HUES64 (cell line): ENCODE measurements at regions not wholly inside any gene's neighbourhood (a gene's known extent, or its start where the extent isn't known, plus 50 kb on each side); places are given as distances from the start of the nearest gene placed in this dataset.

Source experiments
- H3K27ac ChIP-seq: 2 replicates; pipeline ENCODE4 v1.7.0; 2013; ENCODE audit warnings: low read depth, low read length, inconsistent platforms
- H3K27me3 ChIP-seq: 2 replicates; pipeline ENCODE4 v1.6.1; 2013; ENCODE audit warnings: mild to moderate bottlenecking, low read length; ENCODE audit not compliant: insufficient read depth
- H3K36me3 ChIP-seq: 2 replicates; pipeline ENCODE4 v1.6.1; 2013; ENCODE audit warnings: mild to moderate bottlenecking, low read length; ENCODE audit not compliant: insufficient read depth
- H3K4me1 ChIP-seq: 2 replicates; pipeline ENCODE4 v1.6.1; 2013; ENCODE audit warnings: mild to moderate bottlenecking, low read length, moderate library complexity; ENCODE audit not compliant: insufficient read depth
- H3K4me3 ChIP-seq: 2 replicates; pipeline ENCODE4 v1.5.1; 2013; ENCODE audit warnings: mild to moderate bottlenecking, low read length, moderate library complexity
- H3K9ac ChIP-seq: 2 replicates; pipeline ENCODE4 v1.6.1; 2013; ENCODE audit warnings: mild to moderate bottlenecking, low read depth, low read length
- H3K9me3 ChIP-seq: 2 replicates; pipeline ENCODE4 v1.6.1; 2013; ENCODE audit warnings: low read depth, low read length; ENCODE audit not compliant: insufficient read depth
- WGBS: fragments of 150-250, 120-280 bp; methylation state at CpG from one replicate; pipeline ENCODE4 v1.1.7; 2013; ENCODE audit warnings: missing lambda C conversion rate; 5-methylcytosine and 5-hydroxymethylcytosine counted together

- no peaks in the 10 kb centered on the region for H3K9me3 ChIP-seq
- no peak overlapping the region for H3K9ac ChIP-seq
- H3K4me1 ChIP-seq: no peaks in the 10 kb centered on the region
- H3K36me3 ChIP-seq: no peaks in the 10 kb centered on the region
- no peak overlapping the region for H3K27ac ChIP-seq
- no peak overlapping the region for H3K4me3 ChIP-seq
- 57% methylated on average over 1 of the region's 2 CpGs for WGBS
- no peaks in the 10 kb centered on the region for H3K27me3 ChIP-seq
These were observed 317.5 kb upstream of the TENM4 start for GRCh38 chr11:79758325-79758724.

- no peaks in the 10 kb centered on the region for H3K27me3 ChIP-seq
- WGBS: no CpG with 5 or more reads among the region's 1 CpG
- H3K9ac ChIP-seq: no peak overlapping the region
These were observed 306.6 kb upstream of the TENM4 start for GRCh38 chr11:79747406-79747805.

GRCh38 chr11:79744941-79745340, 304.1 kb upstream of the TENM4 start:
- Histone ChIP-seq H3K4me1 (no peaks in the 10 kb centered on the region), H3K9ac (no peak overlapping the region), H3K9me3 (no peaks in the 10 kb centered on the region), H3K27ac (no peak overlapping the region), H3K27me3 (no peaks in the 10 kb centered on the region), H3K4me3 (no peak overlapping the region), H3K36me3 (no peaks in the 10 kb centered on the region)

More at GRCh38 chr11:79747406-79747805, 306.6 kb upstream of the TENM4 start:
- Histone ChIP-seq H3K36me3 (no peaks in the 10 kb centered on the region), H3K9me3 (no peaks in the 10 kb centered on the region), H3K4me1 (no peaks in the 10 kb centered on the region), H3K4me3 (no peak overlapping the region), H3K27ac (no peak overlapping the region)

- H3K36me3 ChIP-seq: no peaks in the 10 kb centered on the region
- H3K4me3 ChIP-seq: no peak overlapping the region
- H3K27ac ChIP-seq: no peak overlapping the region
- no peak overlapping the region for H3K9ac ChIP-seq
- no peaks in the 10 kb centered on the region; the same call in 1 of the 2 replicates for H3K27me3 ChIP-seq
- WGBS: 95% methylated on average over 2 of the region's 2 CpGs
- no peaks in the 10 kb centered on the region for H3K4me1 ChIP-seq
- no peaks in the 10 kb centered on the region for H3K9me3 ChIP-seq
These were observed 301.3 kb upstream of the TENM4 start for GRCh38 chr11:79742176-79742575.

- H3K9ac ChIP-seq: no peak overlapping the region
- 88% methylated on average over 5 of the region's 5 CpGs for WGBS
- H3K9me3 ChIP-seq: no peaks in the 10 kb centered on the region
- H3K4me1 ChIP-seq: no peaks in the 10 kb centered on the region
- no peak overlapping the region for H3K4me3 ChIP-seq
- no peak overlapping the region for H3K27ac ChIP-seq
- no peaks in the 10 kb centered on the region; the same call in 1 of the 2 replicates for H3K27me3 ChIP-seq
- no peaks in the 10 kb centered on the region for H3K36me3 ChIP-seq
These were observed 298.8 kb upstream of the TENM4 start for GRCh38 chr11:79739591-79739990.

- Histone ChIP-seq H3K4me3 (no peak overlapping the region), H3K27me3 (no peaks in the 10 kb centered on the region), H3K4me1 (no peaks in the 10 kb centered on the region), H3K9me3 (no peaks in the 10 kb centered on the region), H3K27ac (no peak overlapping the region), H3K36me3 (no peaks in the 10 kb centered on the region), H3K9ac (no peak overlapping the region)
- WGBS: 91% methylated on average over 7 of the region's 7 CpGs
These were observed 286.4 kb upstream of the TENM4 start for GRCh38 chr11:79727221-79727620.

- Histone ChIP-seq H3K27ac (no peak overlapping the region), H3K4me3 (no peak overlapping the region), H3K9ac (no peak overlapping the region), H3K36me3 (no peaks in the 10 kb centered on the region), H3K9me3 (no peaks in the 10 kb centered on the region), H3K27me3 (no peaks in the 10 kb centered on the region), H3K4me1 (peaks cover 3% of the 10 kb centered on the region; the same call in 1 of the 2 replicates)
- 58% methylated on average over 1 of the region's 2 CpGs for WGBS
These were observed 279.3 kb upstream of the TENM4 start for GRCh38 chr11:79720115-79720514.

GRCh38 chr11:79708319-79708932, 267.6 kb upstream of the TENM4 start:
- no peaks in the 10 kb centered on the region for H3K36me3 ChIP-seq
- H3K27ac ChIP-seq: no peak overlapping the region
- 57% methylated on average over 10 of the region's 10 CpGs for WGBS
- no peaks in the 10 kb centered on the region for H3K27me3 ChIP-seq
- H3K4me3 ChIP-seq: no peak overlapping the region
- H3K9me3 ChIP-seq: peaks cover 16% of the 10 kb centered on the region
- H3K4me1 ChIP-seq: no peaks in the 10 kb centered on the region
- no peak overlapping the region for H3K9ac ChIP-seq

- WGBS: 96% methylated on average over 5 of the region's 5 CpGs
- Histone ChIP-seq H3K4me1 (no peaks in the 10 kb centered on the region), H3K4me3 (no peak overlapping the region), H3K27me3 (no peaks in the 10 kb centered on the region), H3K27ac (no peak overlapping the region), H3K9me3 (peaks cover 13% of the 10 kb centered on the region), H3K36me3 (no peaks in the 10 kb centered on the region), H3K9ac (no peak overlapping the region)
These were observed 264.8 kb upstream of the TENM4 start for GRCh38 chr11:79705648-79706047.

GRCh38 chr11:79702303-79702702, 261.5 kb upstream of the TENM4 start:
- no peak overlapping the region for H3K9ac ChIP-seq
- 99% methylated on average over 3 of the region's 3 CpGs for WGBS
- no peaks in the 10 kb centered on the region for H3K4me1 ChIP-seq
- peaks cover 13% of the 10 kb centered on the region for H3K9me3 ChIP-seq
- H3K4me3 ChIP-seq: no peak overlapping the region
- no peaks in the 10 kb centered on the region for H3K36me3 ChIP-seq
- no peaks in the 10 kb centered on the region for H3K27me3 ChIP-seq
- H3K27ac ChIP-seq: no peak overlapping the region

GRCh38 chr11:79699246-79699645, 258.4 kb upstream of the TENM4 start:
- H3K27me3 ChIP-seq: no peaks in the 10 kb centered on the region
- WGBS: 100% methylated on average over 1 of the region's 1 CpG
- peaks cover 13% of the 10 kb centered on the region for H3K9me3 ChIP-seq
- H3K36me3 ChIP-seq: no peaks in the 10 kb centered on the region
- no peaks in the 10 kb centered on the region for H3K4me1 ChIP-seq
- no peak overlapping the region for H3K4me3 ChIP-seq
- no peak overlapping the region for H3K27ac ChIP-seq
- H3K9ac ChIP-seq: no peak overlapping the region

- Histone ChIP-seq H3K4me1 (no peaks in the 10 kb centered on the region), H3K9ac (no peak overlapping the region), H3K27me3 (no peaks in the 10 kb centered on the region), H3K36me3 (no peaks in the 10 kb centered on the region), H3K4me3 (no peak overlapping the region), H3K27ac (no peak overlapping the region), H3K9me3 (peaks cover 13% of the 10 kb centered on the region)
- 91% methylated on average over 2 of the region's 2 CpGs for WGBS
These were observed 257.1 kb upstream of the TENM4 start for GRCh38 chr11:79697905-79698304.
